ENCODE measurements at regions not wholly inside any gene's neighbourhood (a gene's known extent, or its start where the extent isn't known, plus 50 kb on each side); places are given as distances from the start of the nearest gene placed in this dataset.

DNA sequence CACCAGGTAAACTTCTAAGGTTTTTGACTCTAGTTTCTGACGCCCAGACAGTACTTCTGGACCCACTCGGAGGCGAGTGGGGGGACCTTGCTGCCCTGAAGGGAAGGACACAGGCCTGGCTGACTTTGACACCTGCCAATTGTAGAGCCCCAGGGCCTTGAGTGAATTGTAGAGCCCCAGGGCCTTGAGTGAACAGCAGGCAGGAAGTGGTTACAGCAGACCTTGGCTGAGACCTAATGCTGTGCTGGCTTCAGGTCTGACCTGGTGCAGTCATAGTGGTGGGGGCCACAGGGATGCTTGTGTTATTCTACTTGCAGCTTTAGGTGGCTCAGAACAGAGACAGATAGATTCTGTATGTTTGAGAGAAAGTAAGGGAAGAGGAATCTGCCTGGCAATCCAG is 344.3 kb downstream of the DUSP10 start:
- no peak for TF ChIP-seq GABPB1 (CRISPR knock-in tag; IDR thresholded peaks at IDR 0.05)
- TF ChIP-seq, protein P1, sequence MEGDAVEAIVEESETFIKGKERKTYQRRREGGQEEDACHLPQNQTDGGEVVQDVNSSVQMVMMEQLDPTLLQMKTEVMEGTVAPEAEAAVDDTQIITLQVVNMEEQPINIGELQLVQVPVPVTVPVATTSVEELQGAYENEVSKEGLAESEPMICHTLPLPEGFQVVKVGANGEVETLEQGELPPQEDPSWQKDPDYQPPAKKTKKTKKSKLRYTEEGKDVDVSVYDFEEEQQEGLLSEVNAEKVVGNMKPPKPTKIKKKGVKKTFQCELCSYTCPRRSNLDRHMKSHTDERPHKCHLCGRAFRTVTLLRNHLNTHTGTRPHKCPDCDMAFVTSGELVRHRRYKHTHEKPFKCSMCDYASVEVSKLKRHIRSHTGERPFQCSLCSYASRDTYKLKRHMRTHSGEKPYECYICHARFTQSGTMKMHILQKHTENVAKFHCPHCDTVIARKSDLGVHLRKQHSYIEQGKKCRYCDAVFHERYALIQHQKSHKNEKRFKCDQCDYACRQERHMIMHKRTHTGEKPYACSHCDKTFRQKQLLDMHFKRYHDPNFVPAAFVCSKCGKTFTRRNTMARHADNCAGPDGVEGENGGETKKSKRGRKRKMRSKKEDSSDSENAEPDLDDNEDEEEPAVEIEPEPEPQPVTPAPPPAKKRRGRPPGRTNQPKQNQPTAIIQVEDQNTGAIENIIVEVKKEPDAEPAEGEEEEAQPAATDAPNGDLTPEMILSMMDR (CRISPR knock-in tag; IDR thresholded peaks at IDR 0.05), result no peak

All from HepG2 (cell line).